ENCODE measurements at regions not wholly inside any gene's neighbourhood (a gene's known extent, or its start where the extent isn't known, plus 50 kb on each side); places are given as distances from the start of the nearest gene placed in this dataset.

GRCh38 chr16:54210452-54211125, 76.0 kb downstream of the IRX3 start:
- H3K27ac ChIP-seq = no peak overlapping the region
- no peak for DNase-seq (ENCODE audit: low read depth in 1 of 2, low spot score in 1 of 2)
- TF ChIP-seq, protein P1, sequence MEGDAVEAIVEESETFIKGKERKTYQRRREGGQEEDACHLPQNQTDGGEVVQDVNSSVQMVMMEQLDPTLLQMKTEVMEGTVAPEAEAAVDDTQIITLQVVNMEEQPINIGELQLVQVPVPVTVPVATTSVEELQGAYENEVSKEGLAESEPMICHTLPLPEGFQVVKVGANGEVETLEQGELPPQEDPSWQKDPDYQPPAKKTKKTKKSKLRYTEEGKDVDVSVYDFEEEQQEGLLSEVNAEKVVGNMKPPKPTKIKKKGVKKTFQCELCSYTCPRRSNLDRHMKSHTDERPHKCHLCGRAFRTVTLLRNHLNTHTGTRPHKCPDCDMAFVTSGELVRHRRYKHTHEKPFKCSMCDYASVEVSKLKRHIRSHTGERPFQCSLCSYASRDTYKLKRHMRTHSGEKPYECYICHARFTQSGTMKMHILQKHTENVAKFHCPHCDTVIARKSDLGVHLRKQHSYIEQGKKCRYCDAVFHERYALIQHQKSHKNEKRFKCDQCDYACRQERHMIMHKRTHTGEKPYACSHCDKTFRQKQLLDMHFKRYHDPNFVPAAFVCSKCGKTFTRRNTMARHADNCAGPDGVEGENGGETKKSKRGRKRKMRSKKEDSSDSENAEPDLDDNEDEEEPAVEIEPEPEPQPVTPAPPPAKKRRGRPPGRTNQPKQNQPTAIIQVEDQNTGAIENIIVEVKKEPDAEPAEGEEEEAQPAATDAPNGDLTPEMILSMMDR (IDR thresholded peaks at IDR 0.05; ENCODE audit: low read depth, low read length) = no peak

DNA sequence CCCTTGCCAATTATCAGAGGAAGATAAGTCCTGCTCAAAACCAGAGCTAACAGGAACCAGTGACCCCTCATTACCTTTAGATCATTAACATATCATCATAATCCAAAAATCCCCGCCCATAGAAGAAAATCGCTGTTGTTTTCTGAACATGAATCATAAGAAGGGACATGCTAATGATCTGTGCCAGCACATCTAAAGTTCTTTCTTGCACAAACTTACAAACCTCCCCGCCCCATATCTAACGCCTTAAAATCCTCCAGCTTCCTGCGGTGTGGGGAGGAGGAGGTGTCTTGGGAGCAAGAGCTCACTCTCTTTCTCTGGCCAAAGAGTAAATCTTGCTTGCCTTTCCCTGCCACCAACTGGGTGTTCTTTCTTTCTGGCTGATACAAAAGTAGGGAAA, 78.3 kb downstream of the IRX3 start:
- TF ChIP-seq, protein P1 (IDR thresholded peaks at IDR 0.05; ENCODE audit: low read depth, low read length) = no peak
- peaks cover 4% of the 10 kb centered on the region for H3K4me1 ChIP-seq (ENCODE audit: low read depth)
- H3K27me3 ChIP-seq = no peaks in the 10 kb centered on the region
- H3K36me3 ChIP-seq = no peaks in the 10 kb centered on the region
- H3K4me3 ChIP-seq = no peak overlapping the region
- H3K9me3 ChIP-seq (ENCODE audit: low read depth) = no peaks in the 10 kb centered on the region
- H3K27ac ChIP-seq = no peak overlapping the region
- peak in 1 of 2 donors; percentile 79 for DNase-seq (ENCODE audit: low read depth in 1 of 2, low spot score in 1 of 2)

More at GRCh38 chr16:54210452-54211125, 76.0 kb downstream of the IRX3 start:
- Histone ChIP-seq H3K36me3 (no peaks in the 10 kb centered on the region), H3K9me3 (ENCODE audit: low read depth) (no peaks in the 10 kb centered on the region), H3K4me1 (ENCODE audit: low read depth) (peaks cover 9% of the 10 kb centered on the region), H3K27me3 (no peaks in the 10 kb centered on the region), H3K4me3 (no peak overlapping the region)

DNA sequence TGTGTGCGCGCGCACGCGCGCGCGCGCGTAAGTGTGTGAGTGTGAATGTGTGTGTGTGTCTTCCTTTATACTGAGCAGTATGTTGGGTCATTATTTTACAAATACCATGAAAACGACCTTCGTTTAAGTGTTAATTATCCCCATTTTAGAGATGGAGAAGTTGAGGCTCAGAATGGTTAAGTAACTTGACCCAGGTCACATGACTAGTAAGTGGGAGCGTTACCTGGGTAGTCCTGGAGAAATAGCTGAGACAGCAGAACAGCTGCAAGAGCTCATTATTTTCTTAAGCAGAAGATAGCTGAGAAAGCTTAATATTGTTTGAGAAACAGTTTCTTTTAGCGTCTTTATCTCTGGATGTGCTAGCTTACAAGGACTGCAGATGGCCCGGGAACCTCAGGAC, 78.8 kb downstream of the IRX3 start:
- Histone ChIP-seq H3K36me3 (no peaks in the 10 kb centered on the region), H3K4me3 (no peak overlapping the region), H3K4me1 (ENCODE audit: low read depth) (peaks cover under 1% of the 10 kb centered on the region), H3K9me3 (ENCODE audit: low read depth) (no peaks in the 10 kb centered on the region), H3K27me3 (no peaks in the 10 kb centered on the region), H3K27ac (no peak overlapping the region)
- TF ChIP-seq, protein P1 (IDR thresholded peaks at IDR 0.05; ENCODE audit: low read depth, low read length) = no peak
- peak in 1 of 2 donors; percentile 25 for DNase-seq (ENCODE audit: low read depth in 1 of 2, low spot score in 1 of 2)

- Histone ChIP-seq H3K4me3 (no peak overlapping the region), H3K9me3 (ENCODE audit: low read depth) (no peaks in the 10 kb centered on the region), H3K36me3 (no peaks in the 10 kb centered on the region), H3K4me1 (ENCODE audit: low read depth) (peaks cover 3% of the 10 kb centered on the region), H3K27ac (no peak overlapping the region), H3K27me3 (no peaks in the 10 kb centered on the region)
- TF ChIP-seq, protein P1 (IDR thresholded peaks at IDR 0.05; ENCODE audit: low read depth, low read length) = no peak
- DNase-seq (ENCODE audit: low read depth in 1 of 2, low spot score in 1 of 2) = no peak
Measured at GRCh38 chr16:54204756-54205155, 81.8 kb downstream of the IRX3 start.

- no peak for DNase-seq (ENCODE audit: low read depth in 1 of 2, low spot score in 1 of 2)
- H3K9me3 ChIP-seq (ENCODE audit: low read depth) = no peaks in the 10 kb centered on the region
- H3K27ac ChIP-seq = no peak overlapping the region
- TF ChIP-seq, protein P1 (IDR thresholded peaks at IDR 0.05; ENCODE audit: low read depth, low read length) = no peak
- H3K27me3 ChIP-seq = no peaks in the 10 kb centered on the region
- peaks cover 7% of the 10 kb centered on the region for H3K4me1 ChIP-seq (ENCODE audit: low read depth)
- H3K4me3 ChIP-seq = no peak overlapping the region
- no peaks in the 10 kb centered on the region for H3K36me3 ChIP-seq
Measured at GRCh38 chr16:54203851-54204505, 82.6 kb downstream of the IRX3 start.
